ENCODE measurements at regions not wholly inside any gene's neighbourhood (a gene's known extent, or its start where the extent isn't known, plus 50 kb on each side); places are given as distances from the start of the nearest gene placed in this dataset.

DNA sequence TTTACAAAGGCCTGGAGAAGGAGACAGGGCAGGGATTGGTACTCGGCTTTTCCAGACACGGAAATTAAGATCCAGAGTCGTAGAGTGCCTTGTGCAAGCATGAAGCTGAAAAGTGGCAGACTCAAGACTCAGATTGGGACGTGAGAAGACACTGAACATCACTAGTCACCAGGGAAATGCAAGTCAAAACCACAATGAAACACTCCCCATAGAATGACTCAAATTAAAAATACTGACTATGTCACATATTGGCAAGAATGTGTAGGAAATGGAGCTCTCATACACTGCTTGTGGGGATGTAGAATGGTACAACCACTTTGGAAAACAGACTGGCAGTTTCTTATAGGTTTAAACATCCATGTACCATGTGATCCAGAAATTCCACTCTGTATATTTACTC, 472.0 kb downstream of the RPS24 start:
- H3K36me3 ChIP-seq (ENCODE audit: control insufficient read depth, insufficient read depth, low read length) = no peaks in the 10 kb centered on the region
- DNase-seq (ENCODE audit: low read depth) = no peak
- TF ChIP-seq, protein P1, sequence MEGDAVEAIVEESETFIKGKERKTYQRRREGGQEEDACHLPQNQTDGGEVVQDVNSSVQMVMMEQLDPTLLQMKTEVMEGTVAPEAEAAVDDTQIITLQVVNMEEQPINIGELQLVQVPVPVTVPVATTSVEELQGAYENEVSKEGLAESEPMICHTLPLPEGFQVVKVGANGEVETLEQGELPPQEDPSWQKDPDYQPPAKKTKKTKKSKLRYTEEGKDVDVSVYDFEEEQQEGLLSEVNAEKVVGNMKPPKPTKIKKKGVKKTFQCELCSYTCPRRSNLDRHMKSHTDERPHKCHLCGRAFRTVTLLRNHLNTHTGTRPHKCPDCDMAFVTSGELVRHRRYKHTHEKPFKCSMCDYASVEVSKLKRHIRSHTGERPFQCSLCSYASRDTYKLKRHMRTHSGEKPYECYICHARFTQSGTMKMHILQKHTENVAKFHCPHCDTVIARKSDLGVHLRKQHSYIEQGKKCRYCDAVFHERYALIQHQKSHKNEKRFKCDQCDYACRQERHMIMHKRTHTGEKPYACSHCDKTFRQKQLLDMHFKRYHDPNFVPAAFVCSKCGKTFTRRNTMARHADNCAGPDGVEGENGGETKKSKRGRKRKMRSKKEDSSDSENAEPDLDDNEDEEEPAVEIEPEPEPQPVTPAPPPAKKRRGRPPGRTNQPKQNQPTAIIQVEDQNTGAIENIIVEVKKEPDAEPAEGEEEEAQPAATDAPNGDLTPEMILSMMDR (IDR thresholded peaks at IDR 0.05; ENCODE audit: insufficient read depth, low read length, poor library complexity, severe bottlenecking) = no peak
- H3K27me3 ChIP-seq (ENCODE audit: control insufficient read depth, insufficient read depth, low read length) = no peaks in the 10 kb centered on the region
- H3K4me3 ChIP-seq (ENCODE audit: low read depth, low read length) = no peak overlapping the region

DNA sequence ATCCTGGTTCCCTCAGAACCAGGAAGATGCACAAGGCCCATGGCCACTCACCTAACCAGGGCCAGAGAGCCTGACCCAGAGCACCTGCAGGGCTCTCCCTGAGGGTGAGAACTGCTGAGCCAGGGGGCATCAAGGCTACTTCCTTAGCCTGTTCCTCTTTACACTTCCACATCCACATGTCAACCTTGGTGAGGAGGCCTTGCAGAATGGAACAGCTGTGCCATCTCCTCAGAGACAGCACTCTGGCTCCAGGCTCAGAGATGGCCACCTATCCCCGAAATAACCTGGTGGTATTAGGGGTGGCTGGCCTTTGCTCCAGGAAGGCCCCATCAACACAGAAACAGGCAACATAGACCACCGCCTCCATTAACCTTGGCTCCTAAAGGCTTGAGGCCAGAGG, 473.0 kb downstream of the RPS24 start:
- H3K4me3 ChIP-seq (ENCODE audit: low read depth, low read length) = no peak overlapping the region
- H3K36me3 ChIP-seq (ENCODE audit: control insufficient read depth, insufficient read depth, low read length) = no peaks in the 10 kb centered on the region
- no peaks in the 10 kb centered on the region for H3K27me3 ChIP-seq (ENCODE audit: control insufficient read depth, insufficient read depth, low read length)
- TF ChIP-seq, protein P1 (IDR thresholded peaks at IDR 0.05; ENCODE audit: insufficient read depth, low read length, poor library complexity, severe bottlenecking) = no peak
- DNase-seq (ENCODE audit: low read depth) = no peak

DNA sequence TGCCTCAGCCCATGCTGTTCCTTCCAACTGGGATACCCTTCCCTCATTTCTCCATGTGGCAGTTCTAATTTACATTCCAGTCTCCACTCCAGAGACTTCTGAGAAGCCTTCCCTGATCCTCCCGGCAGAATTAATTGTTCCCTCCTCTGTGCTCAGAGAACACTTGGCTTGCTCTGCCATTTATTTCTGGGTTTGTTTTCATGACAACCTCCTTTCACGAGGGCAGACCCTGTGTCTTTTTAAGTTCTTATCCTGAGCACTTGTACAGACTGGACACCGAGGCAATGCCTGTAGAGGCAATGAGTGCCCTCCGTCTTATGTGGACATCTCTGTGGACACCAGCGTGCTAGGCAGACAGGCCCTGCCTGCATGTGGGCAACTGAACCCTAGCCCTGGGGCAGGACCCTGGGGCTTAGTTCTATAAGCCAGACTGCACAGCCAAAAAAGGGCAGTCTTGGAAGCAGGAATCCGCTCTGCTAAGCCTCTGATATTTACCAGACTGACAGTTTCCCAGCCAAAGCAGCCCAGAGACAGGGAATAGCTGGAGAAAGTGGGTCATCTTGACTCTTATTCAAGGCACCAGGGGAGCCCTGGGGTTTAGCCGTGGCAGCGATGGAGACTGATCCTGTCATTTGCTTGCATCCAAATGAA, 474.0 kb downstream of the RPS24 start:
- TF ChIP-seq, protein P1 (IDR thresholded peaks at IDR 0.05; ENCODE audit: insufficient read depth, low read length, poor library complexity, severe bottlenecking) = no peak
- no peak for DNase-seq (ENCODE audit: low read depth)
- Histone ChIP-seq H3K4me3 (ENCODE audit: low read depth, low read length) (no peak overlapping the region), H3K36me3 (ENCODE audit: control insufficient read depth, insufficient read depth, low read length) (no peaks in the 10 kb centered on the region), H3K27me3 (ENCODE audit: control insufficient read depth, insufficient read depth, low read length) (no peaks in the 10 kb centered on the region)

DNA sequence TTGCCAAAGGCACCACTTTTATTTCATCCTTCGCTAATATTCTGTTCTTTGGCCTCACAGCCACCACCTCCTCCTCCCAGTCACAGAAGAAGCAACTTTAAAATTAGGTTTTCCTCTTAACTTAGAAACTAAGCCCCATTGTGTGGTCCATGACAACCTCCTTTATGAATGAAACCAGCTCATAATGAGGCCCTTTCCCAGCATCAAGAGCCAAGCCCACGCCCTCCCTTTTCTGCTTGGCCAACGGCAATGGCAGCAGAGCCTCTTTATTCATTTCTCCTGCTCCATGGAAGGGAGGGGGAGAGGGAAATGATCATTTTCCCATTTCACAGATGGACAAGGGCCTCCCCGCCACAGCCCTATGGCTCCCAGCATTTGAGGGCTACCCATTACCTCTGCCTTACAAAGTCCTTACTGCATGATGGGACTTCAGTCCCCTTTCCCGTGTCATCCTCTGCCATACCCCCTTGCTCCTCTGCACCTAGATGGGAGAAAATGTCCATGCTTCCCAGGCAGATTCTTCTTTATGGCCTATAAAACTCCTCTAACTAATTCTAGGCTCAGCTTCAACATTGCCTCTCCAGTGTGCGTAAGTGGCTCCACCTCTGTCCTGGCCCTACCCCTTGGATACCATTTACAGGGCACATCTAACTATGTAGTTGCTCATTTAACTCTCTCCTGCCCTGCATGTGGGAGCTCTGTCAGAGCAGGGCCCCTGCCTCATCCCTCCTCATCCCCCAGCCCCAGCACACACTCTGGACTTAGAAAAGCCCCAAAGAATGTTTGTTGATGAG, 475.5 kb downstream of the RPS24 start:
- Histone ChIP-seq H3K27me3 (ENCODE audit: control insufficient read depth, insufficient read depth, low read length) (no peaks in the 10 kb centered on the region), H3K4me3 (ENCODE audit: low read depth, low read length) (no peak overlapping the region), H3K36me3 (ENCODE audit: control insufficient read depth, insufficient read depth, low read length) (no peaks in the 10 kb centered on the region)
- TF ChIP-seq, protein P1 (IDR thresholded peaks at IDR 0.05; ENCODE audit: insufficient read depth, low read length, poor library complexity, severe bottlenecking) = no peak
- DNase-seq (ENCODE audit: low read depth) = no peak

DNA sequence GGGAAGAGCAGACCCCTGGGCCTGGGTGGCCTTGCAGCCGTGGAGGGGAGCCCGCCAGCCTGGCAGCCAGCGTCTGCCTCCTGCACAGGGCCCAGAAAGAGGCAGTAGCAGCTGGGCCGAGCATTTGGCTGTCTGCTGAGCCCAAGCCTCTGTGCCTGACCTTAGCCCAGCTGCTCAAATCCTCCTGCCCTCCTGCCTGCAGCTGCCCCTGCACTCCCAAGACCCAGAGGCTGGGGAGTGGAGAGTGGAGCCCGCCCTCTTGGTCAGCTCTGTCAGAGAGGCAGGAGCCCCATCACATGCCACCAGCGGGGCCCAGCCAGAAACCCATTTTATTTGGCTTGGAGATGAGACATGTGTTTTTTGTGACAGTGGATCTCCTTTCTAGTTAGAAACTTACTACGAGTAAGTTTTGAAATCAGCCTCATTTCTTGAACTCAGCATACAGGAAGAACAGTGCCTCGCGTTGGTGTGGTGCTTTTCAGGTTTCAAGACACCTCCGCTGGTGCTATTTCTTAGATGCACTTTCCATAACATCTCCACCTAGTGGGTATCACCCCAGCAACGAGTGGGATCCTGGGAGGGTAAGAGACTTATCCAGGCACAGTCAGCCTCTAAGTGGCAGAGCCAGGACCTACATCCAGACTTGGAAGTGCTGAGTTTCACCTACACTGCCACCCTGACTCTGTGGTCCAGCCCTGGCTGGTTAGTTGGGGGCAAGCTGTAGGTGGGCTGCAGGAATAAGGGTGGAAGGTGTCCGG, 477.1 kb downstream of the RPS24 start:
- TF ChIP-seq, protein P1 (IDR thresholded peaks at IDR 0.05; ENCODE audit: insufficient read depth, low read length, poor library complexity, severe bottlenecking) = no peak
- H3K27me3 ChIP-seq (ENCODE audit: control insufficient read depth, insufficient read depth, low read length) = no peaks in the 10 kb centered on the region
- DNase-seq (ENCODE audit: low read depth) = no peak
- H3K4me3 ChIP-seq (ENCODE audit: low read depth, low read length) = no peak overlapping the region
- H3K36me3 ChIP-seq (ENCODE audit: control insufficient read depth, insufficient read depth, low read length) = no peaks in the 10 kb centered on the region
